ENCODE measurements at regions not wholly inside any gene's neighbourhood (a gene's known extent, or its start where the extent isn't known, plus 50 kb on each side); places are given as distances from the start of the nearest gene placed in this dataset.

DNA sequence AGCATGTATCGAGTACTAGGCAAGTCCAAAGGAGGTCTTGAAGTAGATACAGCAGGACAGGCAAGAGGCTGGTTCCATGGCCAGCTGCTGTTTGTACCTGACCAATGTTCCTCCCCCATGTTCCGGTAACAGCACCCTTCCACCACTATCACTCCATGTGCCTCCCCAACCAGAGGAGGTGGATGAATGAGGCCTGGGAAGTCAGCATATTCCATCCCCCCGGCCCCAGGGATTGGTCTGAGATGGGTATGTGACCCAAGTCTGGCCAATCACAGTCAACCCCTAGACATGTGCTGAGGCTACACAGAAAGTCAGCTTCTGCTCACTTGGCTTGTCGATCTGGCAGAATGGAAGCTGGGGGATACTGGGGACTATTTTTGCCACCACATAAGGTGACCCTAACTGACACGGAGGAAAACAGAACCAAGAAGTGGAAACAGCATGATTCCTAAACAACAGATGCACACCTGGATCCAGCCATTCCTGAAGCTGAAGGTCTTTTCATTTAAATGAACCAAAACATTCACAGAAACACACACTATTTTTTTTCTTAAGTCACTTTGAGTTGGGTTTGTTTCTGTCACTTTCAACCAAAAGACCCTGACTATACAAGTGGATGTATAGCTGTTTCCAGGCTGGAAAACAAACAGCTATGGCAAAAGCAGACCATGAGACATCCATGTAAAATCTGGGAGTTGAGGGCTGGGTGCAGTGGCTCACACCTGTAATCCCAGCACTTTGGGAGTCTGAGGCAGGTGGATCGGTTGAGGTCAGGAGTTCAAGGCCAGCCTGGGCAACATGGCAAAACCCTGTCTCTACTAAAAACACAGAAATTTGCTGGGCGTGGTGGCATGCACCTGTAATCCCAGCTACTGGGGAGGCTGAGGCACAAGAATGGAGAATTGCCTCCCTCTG lies 70.4 kb upstream of the PTPN1 start:
- H4K20me1 ChIP-seq (ENCODE audit: insufficient read depth, low read length), result no peaks in the 10 kb centered on the region
- H3K9me2 ChIP-seq (replicated peaks; ENCODE audit: insufficient read depth, low read length), result no peaks in the 10 kb centered on the region
- no peaks in the 10 kb centered on the region for H3F3A ChIP-seq (ENCODE audit: insufficient read depth, low read length)
- H3K27ac ChIP-seq (ENCODE audit: low read length), result no peak overlapping the region
- no peaks in the 10 kb centered on the region for H3K9me3 ChIP-seq (replicated peaks; ENCODE audit: insufficient read depth, low read length)
- H3K27me3 ChIP-seq (replicated peaks; ENCODE audit: insufficient read depth, low read length), result peaks cover 10% of the 10 kb centered on the region; the same call in 1 of the 2 replicates
- no peak for DNase-seq
- no peaks in the 10 kb centered on the region for H3K36me3 ChIP-seq (replicated peaks; ENCODE audit: insufficient read depth, low read length)
- 0 out of 2 replicates have a peak, but pooled peaks cover 10% of the 10 kb centered on the region for H3K4me1 ChIP-seq (ENCODE audit: low read length)
- H3K4me3 ChIP-seq (ENCODE audit: low read length), result no peak overlapping the region
- no peak overlapping the region for H3K4me2 ChIP-seq (ENCODE audit: low read depth, low read length)
- H3K79me2 ChIP-seq (ENCODE audit: low read length), result no peaks in the 10 kb centered on the region
- no peak overlapping the region for H2AFZ ChIP-seq (ENCODE audit: low read length)
- TF ChIP-seq EZH2 (optimal IDR thresholded peaks at IDR 0.05; ENCODE audit: low read depth, low read length), result no peak
- TF ChIP-seq, protein P1, sequence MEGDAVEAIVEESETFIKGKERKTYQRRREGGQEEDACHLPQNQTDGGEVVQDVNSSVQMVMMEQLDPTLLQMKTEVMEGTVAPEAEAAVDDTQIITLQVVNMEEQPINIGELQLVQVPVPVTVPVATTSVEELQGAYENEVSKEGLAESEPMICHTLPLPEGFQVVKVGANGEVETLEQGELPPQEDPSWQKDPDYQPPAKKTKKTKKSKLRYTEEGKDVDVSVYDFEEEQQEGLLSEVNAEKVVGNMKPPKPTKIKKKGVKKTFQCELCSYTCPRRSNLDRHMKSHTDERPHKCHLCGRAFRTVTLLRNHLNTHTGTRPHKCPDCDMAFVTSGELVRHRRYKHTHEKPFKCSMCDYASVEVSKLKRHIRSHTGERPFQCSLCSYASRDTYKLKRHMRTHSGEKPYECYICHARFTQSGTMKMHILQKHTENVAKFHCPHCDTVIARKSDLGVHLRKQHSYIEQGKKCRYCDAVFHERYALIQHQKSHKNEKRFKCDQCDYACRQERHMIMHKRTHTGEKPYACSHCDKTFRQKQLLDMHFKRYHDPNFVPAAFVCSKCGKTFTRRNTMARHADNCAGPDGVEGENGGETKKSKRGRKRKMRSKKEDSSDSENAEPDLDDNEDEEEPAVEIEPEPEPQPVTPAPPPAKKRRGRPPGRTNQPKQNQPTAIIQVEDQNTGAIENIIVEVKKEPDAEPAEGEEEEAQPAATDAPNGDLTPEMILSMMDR (IDR thresholded peaks at IDR 0.05; ENCODE audit: low read length), result no peak
- no peak for TF ChIP-seq EZH2phosphoT487 (IDR thresholded peaks at IDR 0.05; ENCODE audit: low read length)
- H3K9ac ChIP-seq (ENCODE audit: low read length), result no peak overlapping the region

DNA sequence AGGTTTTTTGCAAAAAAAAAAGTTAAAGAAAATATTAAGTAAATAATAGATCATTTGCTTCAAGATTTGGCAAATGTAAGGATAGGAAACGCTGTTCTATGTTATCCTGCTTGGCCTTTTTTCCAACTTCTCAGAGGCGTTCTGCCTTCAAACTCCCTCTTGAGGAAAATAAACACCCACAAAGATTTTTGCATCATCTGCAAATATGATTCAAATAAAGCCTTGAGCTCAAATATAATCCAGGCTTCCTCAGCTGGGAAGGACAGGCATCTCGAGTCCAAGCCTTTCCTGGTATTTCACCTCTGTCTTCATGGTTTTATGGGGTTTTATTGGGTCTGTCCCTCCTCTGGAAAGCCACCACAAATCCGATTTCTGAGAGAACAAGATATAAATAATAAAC lies 67.7 kb upstream of the PTPN1 start:
- H3K36me3 ChIP-seq (replicated peaks; ENCODE audit: insufficient read depth, low read length), result no peaks in the 10 kb centered on the region
- no peak overlapping the region for H3K4me2 ChIP-seq (ENCODE audit: low read depth, low read length)
- TF ChIP-seq, protein P1 (IDR thresholded peaks at IDR 0.05; ENCODE audit: low read length), result no peak
- TF ChIP-seq EZH2 (optimal IDR thresholded peaks at IDR 0.05; ENCODE audit: low read depth, low read length) (no peak), EZH2phosphoT487 (IDR thresholded peaks at IDR 0.05; ENCODE audit: low read length) (no peak)
- no peak for DNase-seq
- no peaks in the 10 kb centered on the region for H3K79me2 ChIP-seq (ENCODE audit: low read length)
- no peak overlapping the region for H3K9ac ChIP-seq (ENCODE audit: low read length)
- H3F3A ChIP-seq (ENCODE audit: insufficient read depth, low read length), result no peaks in the 10 kb centered on the region
- H3K27ac ChIP-seq (ENCODE audit: low read length), result no peak overlapping the region
- H4K20me1 ChIP-seq (ENCODE audit: insufficient read depth, low read length), result no peaks in the 10 kb centered on the region
- H3K4me1 ChIP-seq (ENCODE audit: low read length), result 0 out of 2 replicates have a peak, but pooled peaks cover 10% of the 10 kb centered on the region
- H3K4me3 ChIP-seq (ENCODE audit: low read length), result no peak overlapping the region
- no peaks in the 10 kb centered on the region for H3K9me3 ChIP-seq (replicated peaks; ENCODE audit: insufficient read depth, low read length)
- no peaks in the 10 kb centered on the region for H3K9me2 ChIP-seq (replicated peaks; ENCODE audit: insufficient read depth, low read length)
- no peak overlapping the region for H2AFZ ChIP-seq (ENCODE audit: low read length)
- H3K27me3 ChIP-seq (replicated peaks; ENCODE audit: insufficient read depth, low read length), result no peaks in the 10 kb centered on the region

DNA sequence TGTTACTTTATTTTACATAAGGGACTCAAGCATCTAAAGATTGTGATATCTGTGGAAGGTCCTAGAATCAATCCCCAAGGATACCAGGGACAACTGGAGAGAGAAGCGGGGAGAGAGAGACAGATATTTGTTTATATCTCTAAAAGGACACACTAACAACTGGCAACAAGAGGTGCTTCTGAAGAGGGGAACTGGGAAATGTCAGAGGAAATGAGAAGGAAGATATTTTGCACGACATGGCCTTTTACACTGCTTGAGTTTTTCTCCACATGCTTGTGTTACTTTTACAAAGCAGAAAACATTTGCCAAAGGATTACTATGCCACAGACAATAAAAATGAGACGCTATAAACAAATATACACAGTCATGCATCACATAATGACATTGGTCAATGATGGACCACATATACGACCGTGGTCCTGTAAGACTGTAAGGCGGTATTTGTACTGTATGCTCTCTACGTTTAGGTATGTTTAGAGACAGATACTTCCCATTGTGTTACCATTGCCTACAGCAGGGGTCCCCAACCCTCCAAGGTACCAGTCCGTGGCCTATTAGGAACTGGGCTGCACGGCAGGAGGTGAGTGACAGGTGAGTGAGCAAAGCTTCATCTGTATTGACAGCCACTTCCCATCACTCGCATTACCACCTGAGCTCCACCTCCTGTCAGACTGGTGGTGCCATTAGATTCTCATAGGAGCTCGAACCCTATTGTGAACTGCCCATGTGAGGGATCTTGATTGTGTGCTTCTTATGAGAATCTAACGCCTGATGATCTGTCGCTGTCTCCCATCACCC lies 64.6 kb upstream of the PTPN1 start:
- Histone ChIP-seq H3K4me3 (ENCODE audit: low read length) (no peak overlapping the region), H3K27me3 (replicated peaks; ENCODE audit: insufficient read depth, low read length) (peaks cover 16% of the 10 kb centered on the region; the same call in 1 of the 2 replicates), H3K9me3 (replicated peaks; ENCODE audit: insufficient read depth, low read length) (no peaks in the 10 kb centered on the region), H3K9ac (ENCODE audit: low read length) (no peak overlapping the region), H3K9me2 (replicated peaks; ENCODE audit: insufficient read depth, low read length) (no peaks in the 10 kb centered on the region), H3F3A (ENCODE audit: insufficient read depth, low read length) (no peaks in the 10 kb centered on the region), H2AFZ (ENCODE audit: low read length) (no peak overlapping the region), H3K4me2 (ENCODE audit: low read depth, low read length) (no peak overlapping the region), H4K20me1 (ENCODE audit: insufficient read depth, low read length) (no peaks in the 10 kb centered on the region), H3K79me2 (ENCODE audit: low read length) (no peaks in the 10 kb centered on the region), H3K27ac (ENCODE audit: low read length) (no peak overlapping the region), H3K4me1 (ENCODE audit: low read length) (peaks cover 18% of the 10 kb centered on the region; the same call in 1 of the 2 replicates), H3K36me3 (replicated peaks; ENCODE audit: insufficient read depth, low read length) (no peaks in the 10 kb centered on the region)
- TF ChIP-seq EZH2phosphoT487 (IDR thresholded peaks at IDR 0.05; ENCODE audit: low read length) (no peak), EZH2 (optimal IDR thresholded peaks at IDR 0.05; ENCODE audit: low read depth, low read length) (no peak)
- TF ChIP-seq, protein P1 (IDR thresholded peaks at IDR 0.05; ENCODE audit: low read length), result no peak
- DNase-seq, result no peak
